ENCODE measurements at regions not wholly inside any gene's neighbourhood (a gene's known extent, or its start where the extent isn't known, plus 50 kb on each side); places are given as distances from the start of the nearest gene placed in this dataset.

- no peak for DNase-seq (ENCODE audit: low spot score)
Measured at GRCh38 chr2:104635608-104636007, 218.3 kb upstream of the POU3F3 start.

- no peak for DNase-seq (ENCODE audit: low spot score)
Measured at GRCh38 chr2:104638190-104638858, 215.6 kb upstream of the POU3F3 start.

- no peak for DNase-seq (ENCODE audit: low spot score)
Measured at GRCh38 chr2:104638859-104639202, 215.1 kb upstream of the POU3F3 start.

- DNase-seq (ENCODE audit: low spot score), result no peak
Measured at GRCh38 chr2:104641786-104642185, 212.1 kb upstream of the POU3F3 start.

GRCh38 chr2:104648376-104648775, 205.5 kb upstream of the POU3F3 start:
- no peak for DNase-seq (ENCODE audit: low spot score)

GRCh38 chr2:104649866-104650265, 204.0 kb upstream of the POU3F3 start:
- DNase-seq (ENCODE audit: low spot score), result no peak

- DNase-seq (ENCODE audit: low spot score), result no peak
Measured at GRCh38 chr2:104650405-104650996, 203.4 kb upstream of the POU3F3 start.

- no peak for DNase-seq (ENCODE audit: low spot score)
Measured at GRCh38 chr2:104654811-104655210, 199.1 kb upstream of the POU3F3 start.

- no peak for DNase-seq (ENCODE audit: low spot score)
Measured at GRCh38 chr2:104656571-104657163, 197.2 kb upstream of the POU3F3 start.

GRCh38 chr2:104658144-104658835, 195.6 kb upstream of the POU3F3 start:
- peak; percentile 15 for DNase-seq (ENCODE audit: low spot score)

- DNase-seq (ENCODE audit: low spot score), result no peak
Measured at GRCh38 chr2:104658904-104659591, 194.9 kb upstream of the POU3F3 start.

GRCh38 chr2:104660991-104661390, 192.9 kb upstream of the POU3F3 start:
- no peak for DNase-seq (ENCODE audit: low spot score)

- DNase-seq (ENCODE audit: low spot score), result no peak
Measured at GRCh38 chr2:104664672-104665071, 189.2 kb upstream of the POU3F3 start.

GRCh38 chr2:104668631-104669030, 185.3 kb upstream of the POU3F3 start:
- no peak for DNase-seq (ENCODE audit: low spot score)

GRCh38 chr2:104673225-104673624, 180.7 kb upstream of the POU3F3 start:
- DNase-seq (ENCODE audit: low spot score), result no peak

GRCh38 chr2:104678181-104678580, 175.7 kb upstream of the POU3F3 start:
- no peak for DNase-seq (ENCODE audit: low spot score)

GRCh38 chr2:104685591-104685990, 168.3 kb upstream of the POU3F3 start:
- DNase-seq (ENCODE audit: low spot score), result no peak

- DNase-seq (ENCODE audit: low spot score), result no peak
Measured at GRCh38 chr2:104687147-104687546, 166.8 kb upstream of the POU3F3 start.

- DNase-seq (ENCODE audit: low spot score), result no peak
Measured at GRCh38 chr2:104690255-104690984, 163.5 kb upstream of the POU3F3 start.

GRCh38 chr2:104698276-104698675, 155.6 kb upstream of the POU3F3 start:
- no peak for DNase-seq (ENCODE audit: low spot score)

- no peak for DNase-seq (ENCODE audit: low spot score)
Measured at GRCh38 chr2:104701411-104701911, 152.5 kb upstream of the POU3F3 start.
